ENCODE measurements at regions not wholly inside any gene's neighbourhood (a gene's known extent, or its start where the extent isn't known, plus 50 kb on each side); places are given as distances from the start of the nearest gene placed in this dataset.

DNA sequence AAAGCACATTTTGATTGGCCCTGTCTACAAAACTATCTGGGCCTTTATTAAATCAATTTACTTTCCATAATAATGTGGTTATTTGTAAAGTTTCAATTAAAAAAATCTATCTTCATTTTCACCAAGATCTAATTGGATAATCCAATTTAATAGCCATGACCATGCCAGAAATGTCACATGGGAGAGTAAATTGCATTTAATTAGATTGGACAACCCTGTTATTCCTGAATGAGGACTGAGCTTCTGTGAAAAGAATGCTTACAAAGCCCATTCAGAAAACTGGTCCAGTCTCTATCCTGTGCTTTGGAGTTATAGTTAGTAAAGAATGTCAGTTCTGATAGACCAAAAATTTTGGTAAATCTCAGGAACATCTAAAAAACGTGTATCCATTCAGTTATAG, 541.9 kb upstream of the ANO5 start:
- TF ChIP-seq EP300 (IDR thresholded peaks at IDR 0.05): no peak
- TF ChIP-seq, protein P1, sequence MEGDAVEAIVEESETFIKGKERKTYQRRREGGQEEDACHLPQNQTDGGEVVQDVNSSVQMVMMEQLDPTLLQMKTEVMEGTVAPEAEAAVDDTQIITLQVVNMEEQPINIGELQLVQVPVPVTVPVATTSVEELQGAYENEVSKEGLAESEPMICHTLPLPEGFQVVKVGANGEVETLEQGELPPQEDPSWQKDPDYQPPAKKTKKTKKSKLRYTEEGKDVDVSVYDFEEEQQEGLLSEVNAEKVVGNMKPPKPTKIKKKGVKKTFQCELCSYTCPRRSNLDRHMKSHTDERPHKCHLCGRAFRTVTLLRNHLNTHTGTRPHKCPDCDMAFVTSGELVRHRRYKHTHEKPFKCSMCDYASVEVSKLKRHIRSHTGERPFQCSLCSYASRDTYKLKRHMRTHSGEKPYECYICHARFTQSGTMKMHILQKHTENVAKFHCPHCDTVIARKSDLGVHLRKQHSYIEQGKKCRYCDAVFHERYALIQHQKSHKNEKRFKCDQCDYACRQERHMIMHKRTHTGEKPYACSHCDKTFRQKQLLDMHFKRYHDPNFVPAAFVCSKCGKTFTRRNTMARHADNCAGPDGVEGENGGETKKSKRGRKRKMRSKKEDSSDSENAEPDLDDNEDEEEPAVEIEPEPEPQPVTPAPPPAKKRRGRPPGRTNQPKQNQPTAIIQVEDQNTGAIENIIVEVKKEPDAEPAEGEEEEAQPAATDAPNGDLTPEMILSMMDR (IDR thresholded peaks at IDR 0.05): no peak

Data from tibial nerve (tissue), 4 donors.